CD4-positive, alpha-beta T cell (primary cell): ENCODE measurements at regions not wholly inside any gene's neighbourhood (a gene's known extent, or its start where the extent isn't known, plus 50 kb on each side); places are given as distances from the start of the nearest gene placed in this dataset.

Experiments used
- ATAC-seq: fragments of 200-7000 bp; cut with Tn5 transposase; one replicate; pipeline ENCODE4 v1.10.0; 2022; ENCODE audit warnings: mild to moderate bottlenecking; ENCODE audit not compliant: poor library complexity
- CTCF ChIA-PET: fragments of 350-600 bp; sonication (Branson Sonifier 250); formaldehyde crosslinking; loops from one replicate; lab custom pipeline; 2021; ENCODE audit warnings: antibody characterized with exemption, inconsistent platforms; lab: Charles Lee
- POLR2A ChIA-PET: fragments of 350-600 bp; sonication (Branson Sonifier 250); formaldehyde crosslinking; loops from one replicate; lab custom pipeline; 2021; ENCODE audit warnings: antibody characterized with exemption, inconsistent platforms; lab: Charles Lee
- DNase-seq, 14 experiments: peaks; one replicate each; pipeline ENCODE4 v3.0.0-alpha.2; 2013 to 2020; ENCODE audit warnings: mixed read lengths in 2 of 14
- H3K27ac ChIP-seq, 2 donors: one replicate each; pipeline versions ENCODE4 v1.5.1 to v1.7.0; 2013; ENCODE audit warnings: low read length in 2 of 2, low read depth in 1 of 2, mild to moderate bottlenecking in 1 of 2
- H3K27me3 ChIP-seq, 2 experiments: 1 replicate in 1 of 2; 2 replicates in 1 of 2; pipeline versions ENCODE4 v1.6.1 to v1.7.0; 2013; ENCODE audit warnings: low read length in 2 of 2, control low read depth in 1 of 2, mild to moderate bottlenecking in 1 of 2, moderate library complexity in 1 of 2; ENCODE audit not compliant: insufficient read depth in 2 of 2, control insufficient read depth in 1 of 2
- H3K36me3 ChIP-seq: one replicate; pipeline ENCODE4 v1.6.1; 2013; ENCODE audit warnings: low read length, control low read depth; ENCODE audit not compliant: insufficient read depth
- H3K4me1 ChIP-seq: one replicate; pipeline ENCODE4 v1.6.1; 2013; ENCODE audit warnings: low read length, control low read depth; ENCODE audit not compliant: insufficient read depth
- H3K4me3 ChIP-seq: one replicate; pipeline ENCODE4 v1.5.1; 2013; ENCODE audit warnings: mild to moderate bottlenecking, low read length, moderate library complexity
- H3K9me3 ChIP-seq, 2 experiments: 1 replicate in 1 of 2; 2 replicates in 1 of 2; pipeline versions ENCODE4 v1.6.1 to v1.7.0; 2013; ENCODE audit warnings: low read length in 2 of 2, mild to moderate bottlenecking in 2 of 2, control low read depth in 1 of 2, moderate library complexity in 1 of 2; ENCODE audit not compliant: control insufficient read depth in 1 of 2, insufficient read depth in 1 of 2
- H3K27ac Mint-ChIP-seq: one replicate; pipeline ENCODE4 v1.8.0; 2020; ENCODE audit warnings: mixed read lengths
- H3K27me3 Mint-ChIP-seq: one replicate; pipeline ENCODE4 v1.8.0; 2021; ENCODE audit warnings: mixed read lengths
- H3K36me3 Mint-ChIP-seq: one replicate; pipeline ENCODE4 v1.8.0; 2021; ENCODE audit warnings: low read depth, mixed read lengths
- H3K4me1 Mint-ChIP-seq: one replicate; pipeline ENCODE4 v1.8.0; 2021; ENCODE audit warnings: low read depth, mixed read lengths
- H3K4me3 Mint-ChIP-seq: one replicate; pipeline ENCODE4 v1.8.0; 2020; ENCODE audit warnings: mild to moderate bottlenecking, mixed read lengths
- H3K9me3 Mint-ChIP-seq: one replicate; pipeline ENCODE4 v1.8.0; 2020; ENCODE audit warnings: mixed read lengths
- CTCF ChIP-seq: fragments of 200-600 bp; IDR thresholded peaks from one replicate; pipeline ENCODE4 v1.8.0; 2022; ENCODE audit warnings: antibody characterized with exemption, mild to moderate bottlenecking
- intact Hi-C, 2 experiments: fragments of 100-400 bp; cut with DNase I in 1 of 2; cut with micrococcal nuclease in 1 of 2; formaldehyde crosslinking; loops; one replicate each; pipeline versions ENCODE4 v1.15.1 to v1.9.0; 2023 to 2025; cut with DNase I, micrococcal nuclease

DNA sequence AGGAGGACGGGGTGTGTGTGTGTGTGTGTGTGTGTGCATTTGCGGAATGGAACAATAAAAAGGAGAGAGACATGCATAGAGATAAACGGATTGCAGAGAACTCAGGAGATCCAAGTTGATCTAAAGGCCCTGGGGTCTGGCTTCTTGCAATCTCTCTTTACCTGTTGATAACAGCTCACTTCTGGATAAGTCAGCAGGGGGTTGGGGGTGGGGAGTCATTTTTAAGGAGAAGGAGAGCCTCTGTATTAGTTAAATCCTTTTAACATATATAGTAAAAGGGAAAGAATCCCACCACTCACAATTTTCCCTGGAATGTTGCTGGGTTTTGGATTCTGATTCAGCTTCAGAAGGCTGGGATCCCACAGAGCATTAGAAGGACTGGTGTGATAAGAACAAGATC lies 87.5 kb upstream of the MITF start:
- ChIA-PET POLR2A (no interaction called here), CTCF (no interaction called here)
- intact Hi-C loops, result no loop called here
- peaks cover 0 to under 1% of the 10 kb centered on the region in 2 experiments for H3K9me3 ChIP-seq
- Mint-ChIP-seq H3K4me1 (no peaks in the 10 kb centered on the region), H3K4me3 (no peak overlapping the region), H3K27me3 (no peaks in the 10 kb centered on the region), H3K27ac (no peak overlapping the region), H3K36me3 (no peaks in the 10 kb centered on the region), H3K9me3 (no peaks in the 10 kb centered on the region)
- H3K27ac ChIP-seq, result no peak overlapping the region
- H3K27me3 ChIP-seq, result no peaks in the 10 kb centered on the region
- TF ChIP-seq CTCF, result no peak
- H3K4me1 ChIP-seq, result no peaks in the 10 kb centered on the region
- H3K4me3 ChIP-seq, result no peak overlapping the region
- no peaks in the 10 kb centered on the region for H3K36me3 ChIP-seq
- no peak for DNase-seq
- ATAC-seq, result no peak

GRCh38 chr3:69650066-69650419 lies 89.2 kb upstream of the MITF start:
- Mint-ChIP-seq H3K27me3 (no peaks in the 10 kb centered on the region), H3K9me3 (no peaks in the 10 kb centered on the region), H3K4me1 (no peaks in the 10 kb centered on the region), H3K4me3 (no peak overlapping the region), H3K36me3 (no peaks in the 10 kb centered on the region), H3K27ac (no peak overlapping the region)
- no peak for TF ChIP-seq CTCF
- Histone ChIP-seq H3K9me3 (peaks cover 0 to 3% of the 10 kb centered on the region in 2 experiments), H3K27me3 (peaks cover 0 to 2% of the 10 kb centered on the region in 2 experiments), H3K36me3 (no peaks in the 10 kb centered on the region), H3K4me3 (no peak overlapping the region), H3K4me1 (no peaks in the 10 kb centered on the region), H3K27ac (no peak overlapping the region)
- intact Hi-C loops, result no loop called here
- ChIA-PET CTCF (no interaction called here), POLR2A (no interaction called here)
- DNase-seq (no peak), ATAC-seq (no peak)

DNA sequence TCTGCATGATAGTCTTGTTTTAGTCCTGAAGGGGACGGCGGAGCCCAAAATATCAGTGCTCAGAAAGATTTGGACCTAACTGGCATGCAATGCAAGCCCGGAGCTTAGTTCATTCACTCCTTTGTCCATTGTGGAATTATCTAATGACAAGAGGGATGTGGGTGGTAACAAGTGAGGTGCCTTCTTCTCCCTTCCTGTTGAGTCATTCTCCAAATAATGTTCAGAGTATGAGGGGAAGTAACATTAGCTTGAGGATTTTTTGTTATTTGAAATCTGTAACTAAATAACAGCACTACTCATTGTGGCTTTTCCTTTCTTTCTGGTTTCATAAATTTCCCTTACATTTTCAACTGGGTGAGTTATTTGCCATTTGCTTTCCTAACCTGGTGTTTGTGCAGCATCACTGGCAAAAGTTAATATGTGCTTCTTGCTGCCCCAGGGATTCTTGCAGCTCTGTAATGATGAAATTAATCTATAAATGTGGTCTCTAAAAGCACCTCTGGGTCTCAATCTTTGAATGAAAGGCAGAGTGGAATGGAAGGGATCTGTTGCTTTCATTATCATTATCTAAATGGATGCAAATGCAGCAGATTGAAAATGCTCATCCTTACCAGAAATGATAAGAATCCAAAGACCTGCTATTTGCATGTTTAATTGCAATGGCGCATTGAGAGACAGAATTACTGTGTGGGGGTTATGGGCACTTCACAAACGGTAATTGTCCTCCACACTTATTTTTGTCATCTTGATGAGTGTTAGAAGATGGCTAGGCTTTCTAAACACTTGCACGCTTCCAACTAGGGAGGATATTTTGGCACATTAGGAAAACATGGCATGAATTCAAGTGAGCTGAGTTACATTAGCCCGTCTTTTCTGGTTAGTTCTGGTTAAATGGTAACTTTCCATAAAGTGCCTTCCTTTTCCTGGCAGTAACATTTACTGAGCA lies 89.9 kb upstream of the MITF start:
- Histone ChIP-seq H3K27me3 (peaks cover 0 to 2% of the 10 kb centered on the region in 2 experiments), H3K27ac (no peak overlapping the region), H3K4me3 (no peak overlapping the region), H3K36me3 (no peaks in the 10 kb centered on the region), H3K4me1 (no peaks in the 10 kb centered on the region), H3K9me3 (peaks cover 0 to 3% of the 10 kb centered on the region in 2 experiments)
- peak in 2 of 14 experiments; percentile 2 to 20 for DNase-seq
- CTCF ChIA-PET, result no interaction called here
- Mint-ChIP-seq H3K9me3 (no peaks in the 10 kb centered on the region), H3K36me3 (no peaks in the 10 kb centered on the region), H3K4me1 (no peaks in the 10 kb centered on the region), H3K27ac (no peak overlapping the region), H3K4me3 (no peak overlapping the region), H3K27me3 (no peaks in the 10 kb centered on the region)
- POLR2A ChIA-PET, result no interaction called here
- ATAC-seq, result no peak
- TF ChIP-seq CTCF, result no peak
- intact Hi-C loops, result no loop called here
